GM19463 (cell line): ENCODE measurements at regions not wholly inside any gene's neighbourhood (a gene's known extent, or its start where the extent isn't known, plus 50 kb on each side); places are given as distances from the start of the nearest gene placed in this dataset.
"Not testable (repeated sequence)": the region's sequence is repeated elsewhere in the genome, so short reads cannot be mapped to it uniquely, and the experiment has no call there.

Experiments
- ATAC-seq: cut with Tn5 transposase; IDR thresholded peaks from one replicate; pipeline ENCODE4 v1.9.1; 2021; ENCODE audit warnings: mild to moderate bottlenecking, moderate library complexity; ENCODE audit not compliant: unreplicated experiment

GRCh38 chr5:111836426-111836825 is 79.4 kb upstream of the NREP start:
- ATAC-seq: no peak

- no peak for ATAC-seq
Measured at GRCh38 chr5:111834926-111835599, 78.1 kb upstream of the NREP start.

- ATAC-seq: no peak
Measured at GRCh38 chr5:111830333-111830732, 73.3 kb upstream of the NREP start.

- no peak for ATAC-seq
Measured at GRCh38 chr5:111829701-111830100, 72.7 kb upstream of the NREP start.

- ATAC-seq: no peak
Measured at GRCh38 chr5:111826064-111826463, 69.1 kb upstream of the NREP start.

DNA sequence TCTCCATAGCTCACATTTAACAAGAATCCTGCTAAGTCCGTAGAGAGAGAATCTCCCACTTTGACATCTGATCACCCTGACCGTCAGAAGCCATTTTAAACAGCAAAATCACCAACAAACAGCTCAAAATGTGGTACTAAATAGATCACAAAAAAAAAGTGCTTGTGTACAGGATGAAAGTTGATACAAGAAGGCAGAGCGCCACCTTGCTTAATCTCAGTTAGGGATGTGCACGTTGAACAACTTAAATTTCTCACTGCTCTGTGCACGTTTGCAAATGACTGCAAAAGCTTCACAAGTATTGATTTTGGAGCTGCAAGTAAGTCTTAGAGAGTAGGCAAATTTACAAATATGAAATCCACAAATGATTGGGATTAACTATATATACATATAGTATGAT is 63.1 kb upstream of the NREP start:
- ATAC-seq: no peak

- not testable (repeated sequence) for ATAC-seq
Measured at GRCh38 chr5:111819028-111819427, 62.0 kb upstream of the NREP start.

DNA sequence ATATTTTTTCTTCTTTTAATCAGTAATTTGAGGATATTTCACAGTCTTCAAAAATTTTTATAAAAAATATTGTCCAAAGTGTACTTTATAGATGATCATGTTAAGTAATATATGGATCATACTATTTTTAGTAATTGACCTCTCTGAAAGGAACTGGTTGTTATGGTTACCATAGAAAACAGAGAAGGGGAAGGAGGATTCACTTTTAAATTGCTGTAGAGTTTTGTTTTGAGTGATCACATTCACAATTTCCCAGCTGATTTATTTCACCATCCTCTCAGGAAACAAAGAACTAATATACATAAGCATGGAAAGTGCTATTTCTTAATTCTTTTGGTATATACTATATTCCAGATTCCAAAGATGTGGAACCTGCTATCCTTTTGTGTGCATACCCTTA is 56.5 kb upstream of the NREP start:
- ATAC-seq: no peak

- no peak for ATAC-seq
Measured at GRCh38 chr5:111810112-111810511, 53.1 kb upstream of the NREP start.
